ENCODE measurements at regions not wholly inside any gene's neighbourhood (a gene's known extent, or its start where the extent isn't known, plus 50 kb on each side); places are given as distances from the start of the nearest gene placed in this dataset.
"Not testable (repeated sequence)": the region's sequence is repeated elsewhere in the genome, so short reads cannot be mapped to it uniquely, and the experiment has no call there.

- DNase-seq = no peak
These were observed 167.3 kb upstream of the RORA start for GRCh38 chr15:61396235-61396919.

GRCh38 chr15:61393949-61394348, 164.8 kb upstream of the RORA start:
- no peak for DNase-seq

GRCh38 chr15:61393524-61393923, 164.4 kb upstream of the RORA start:
- DNase-seq = no peak

GRCh38 chr15:61390138-61390537, 161.0 kb upstream of the RORA start:
- DNase-seq = no peak

GRCh38 chr15:61389334-61390028, 160.4 kb upstream of the RORA start:
- DNase-seq = no peak

GRCh38 chr15:61387675-61388074, 158.6 kb upstream of the RORA start:
- DNase-seq = no peak

- DNase-seq = no peak
These were observed 154.3 kb upstream of the RORA start for GRCh38 chr15:61383421-61383820.

GRCh38 chr15:61382927-61383326, 153.8 kb upstream of the RORA start:
- DNase-seq = no peak

- no peak for DNase-seq
These were observed 152.4 kb upstream of the RORA start for GRCh38 chr15:61381501-61381900.

- no peak for DNase-seq
These were observed 151.2 kb upstream of the RORA start for GRCh38 chr15:61380270-61380669.

GRCh38 chr15:61379005-61379404, 149.9 kb upstream of the RORA start:
- no peak for DNase-seq

- no peak for DNase-seq
These were observed 147.9 kb upstream of the RORA start for GRCh38 chr15:61376961-61377360.

- DNase-seq = no peak
These were observed 147.4 kb upstream of the RORA start for GRCh38 chr15:61376516-61376915.

GRCh38 chr15:61374848-61375247, 145.7 kb upstream of the RORA start:
- DNase-seq = no peak

GRCh38 chr15:61367953-61368352, 138.9 kb upstream of the RORA start:
- DNase-seq = no peak

GRCh38 chr15:61364871-61365270, 135.8 kb upstream of the RORA start:
- DNase-seq = no peak

- not testable (repeated sequence) for DNase-seq
These were observed 133.8 kb upstream of the RORA start for GRCh38 chr15:61362912-61363311.

GRCh38 chr15:61344293-61344692, 115.2 kb upstream of the RORA start:
- no peak for DNase-seq

- no peak for DNase-seq
These were observed 113.3 kb upstream of the RORA start for GRCh38 chr15:61342390-61342789.

GRCh38 chr15:61339516-61339915, 110.4 kb upstream of the RORA start:
- no peak for DNase-seq

GRCh38 chr15:61337541-61337940, 108.4 kb upstream of the RORA start:
- DNase-seq = no peak

- DNase-seq = no peak
These were observed 107.0 kb upstream of the RORA start for GRCh38 chr15:61336026-61336638.

- DNase-seq = not testable (repeated sequence)
These were observed 105.6 kb upstream of the RORA start for GRCh38 chr15:61334714-61335113.

GRCh38 chr15:61331019-61331418, 101.9 kb upstream of the RORA start:
- no peak for DNase-seq
